H9 (cell line): ENCODE measurements at regions not wholly inside any gene's neighbourhood (a gene's known extent, or its start where the extent isn't known, plus 50 kb on each side); places are given as distances from the start of the nearest gene placed in this dataset.

ENCODE experiments used
- DNase-seq: peaks from one replicate; pipeline ENCODE4 v3.0.0-alpha.2; 2017
- H2AFZ ChIP-seq: one replicate; pipeline ENCODE4 v1.6.1; 2013; ENCODE audit warnings: mild to moderate bottlenecking, low read length, control low read depth, moderate library complexity
- H2AK5ac ChIP-seq: 2 replicates; pipeline ENCODE4 v1.6.1; 2013; ENCODE audit warnings: low read length, control low read depth, mixed read lengths; ENCODE audit not compliant: insufficient read length
- H2BK120ac ChIP-seq: one replicate; pipeline ENCODE4 v1.6.1; 2013; ENCODE audit warnings: low read depth, mild to moderate bottlenecking, low read length, control low read depth, inconsistent platforms; ENCODE audit not compliant: poor library complexity, severe bottlenecking
- H2BK12ac ChIP-seq: 2 replicates; pipeline ENCODE4 v1.6.1; 2013; ENCODE audit warnings: low read length, control low read depth, mixed read lengths, low read depth; ENCODE audit not compliant: insufficient read length
- H2BK15ac ChIP-seq: 2 replicates; pipeline ENCODE4 v1.6.1; 2013; ENCODE audit warnings: low read depth, low read length, control low read depth
- H2BK20ac ChIP-seq: one replicate; pipeline ENCODE4 v1.6.1; 2013; ENCODE audit warnings: low read depth, mild to moderate bottlenecking, low read length, control low read depth, inconsistent platforms; ENCODE audit not compliant: poor library complexity, severe bottlenecking
- H2BK5ac ChIP-seq: 2 replicates; pipeline ENCODE4 v1.6.1; 2013; ENCODE audit warnings: low read length, control low read depth, mixed read lengths; ENCODE audit not compliant: insufficient read length
- H3K14ac ChIP-seq: 2 replicates; pipeline ENCODE4 v1.6.1; 2013; ENCODE audit warnings: low read length, control low read depth; ENCODE audit not compliant: insufficient read depth
- H3K18ac ChIP-seq: 2 replicates; pipeline ENCODE4 v1.6.1; 2013; ENCODE audit warnings: low read depth, mild to moderate bottlenecking, mixed read lengths, low read length, control low read depth; ENCODE audit not compliant: insufficient read length
- H3K23ac ChIP-seq: 2 replicates; pipeline ENCODE4 v1.6.1; 2013; ENCODE audit warnings: low read length, control low read depth, mixed read lengths, low read depth; ENCODE audit not compliant: insufficient read length
- H3K23me2 ChIP-seq: 2 replicates; pipeline ENCODE4 v1.6.1; 2013; ENCODE audit warnings: low read depth, mild to moderate bottlenecking, mixed read lengths, low read length, control low read depth; ENCODE audit not compliant: insufficient read length, poor library complexity, severe bottlenecking
- H3K27ac ChIP-seq: 2 replicates; pipeline ENCODE4 v1.5.1; 2013; ENCODE audit warnings: low read length, control low read depth, mixed read lengths, low read depth; ENCODE audit not compliant: insufficient read length
- H3K27me3 ChIP-seq: 2 replicates; pipeline ENCODE4 v1.6.1; 2013; ENCODE audit warnings: low read length, control low read depth, inconsistent platforms; ENCODE audit not compliant: insufficient read depth
- H3K4ac ChIP-seq: 2 replicates; pipeline ENCODE4 v1.6.1; 2013; ENCODE audit warnings: low read depth, mild to moderate bottlenecking, control low read depth, inconsistent platforms, low read length, moderate library complexity
- H3K4me1 ChIP-seq: 2 replicates; pipeline ENCODE4 v1.6.1; 2013; ENCODE audit warnings: low read length, control low read depth, inconsistent platforms; ENCODE audit not compliant: insufficient read depth
- H3K4me2 ChIP-seq: 2 replicates; pipeline ENCODE4 v1.6.1; 2013; ENCODE audit warnings: low read length, control low read depth, mixed read lengths; ENCODE audit not compliant: insufficient read length, insufficient read depth
- H3K56ac ChIP-seq: 2 replicates; pipeline ENCODE4 v1.6.1; 2013; ENCODE audit warnings: low read depth, mild to moderate bottlenecking, mixed read lengths, low read length, control low read depth; ENCODE audit not compliant: insufficient read length
- H3K79me1 ChIP-seq: 2 replicates; pipeline ENCODE4 v1.6.1; 2013; ENCODE audit warnings: low read depth, mild to moderate bottlenecking, moderate library complexity, low read length, control low read depth, inconsistent platforms; ENCODE audit not compliant: insufficient read depth, poor library complexity, severe bottlenecking
- H3K79me2 ChIP-seq: 2 replicates; pipeline ENCODE4 v1.6.1; 2013; ENCODE audit warnings: low read length, control low read depth, inconsistent platforms; ENCODE audit not compliant: insufficient read depth
- H3K9ac ChIP-seq: 2 replicates; pipeline ENCODE4 v1.6.1; 2013; ENCODE audit warnings: low read length, control low read depth, mixed read lengths; ENCODE audit not compliant: insufficient read length; ENCODE audit errors: extremely low read depth
- H3K9me3 ChIP-seq: one replicate; pipeline ENCODE4 v1.6.1; 2013; ENCODE audit warnings: low read depth, low read length, inconsistent platforms; ENCODE audit not compliant: control insufficient read depth
- H3T11ph ChIP-seq: one replicate; pipeline ENCODE4 v1.6.1; 2013; ENCODE audit warnings: mild to moderate bottlenecking, low read length, control low read depth, inconsistent platforms
- H4K20me1 ChIP-seq: one replicate; pipeline ENCODE4 v1.6.1; 2013; ENCODE audit not compliant: control insufficient read depth, insufficient read length, insufficient read depth
- H4K5ac ChIP-seq: 2 replicates; pipeline ENCODE4 v1.6.1; 2013; ENCODE audit warnings: low read depth, mild to moderate bottlenecking, mixed read lengths, low read length, control low read depth; ENCODE audit not compliant: insufficient read length
- H4K8ac ChIP-seq: replicated peaks from 2 replicates; pipeline ENCODE4 v1.6.1; 2013; ENCODE audit warnings: low read length, control low read depth, mixed read lengths, low read depth; ENCODE audit not compliant: insufficient read length
- H4K91ac ChIP-seq: 2 replicates; pipeline ENCODE4 v1.6.1; 2013; ENCODE audit warnings: low read depth, mild to moderate bottlenecking, moderate library complexity, mixed read lengths, low read length, control low read depth; ENCODE audit not compliant: insufficient read length
- H3K27ac Mint-ChIP-seq, 3 experiments: 2 replicates in 2 of 3; 3 replicates in 1 of 3; pipeline ENCODE4 v1.8.0; 2020 to 2021; ENCODE audit warnings: mixed read lengths in 3 of 3, mild to moderate bottlenecking in 1 of 3, moderate library complexity in 1 of 3
- H3K27me3 Mint-ChIP-seq: 2 replicates; pipeline ENCODE4 v1.8.0; 2021; ENCODE audit warnings: low read depth, mild to moderate bottlenecking, moderate library complexity, mixed read lengths
- H3K36me3 Mint-ChIP-seq, 3 experiments: 2 replicates in 2 of 3; 3 replicates in 1 of 3; pipeline ENCODE4 v1.8.0; 2020 to 2021; ENCODE audit warnings: low read depth in 3 of 3, mixed read lengths in 3 of 3; ENCODE audit not compliant: insufficient read depth in 1 of 3
- H3K4me1 Mint-ChIP-seq, 2 experiments: 2 replicates each; pipeline ENCODE4 v1.8.0; 2020; ENCODE audit warnings: mixed read lengths in 2 of 2
- H3K4me3 Mint-ChIP-seq, 2 experiments: 2 replicates in 1 of 2; 3 replicates in 1 of 2; pipeline ENCODE4 v1.8.0; 2020 to 2021; ENCODE audit warnings: mild to moderate bottlenecking in 2 of 2, mixed read lengths in 2 of 2, moderate library complexity in 1 of 2
- H3K9me3 Mint-ChIP-seq, 2 experiments: 2 replicates in 1 of 2; 3 replicates in 1 of 2; pipeline ENCODE4 v1.8.0; 2020; ENCODE audit warnings: mild to moderate bottlenecking in 2 of 2, mixed read lengths in 2 of 2, moderate library complexity in 1 of 2
- CTCF ChIP-seq: fragments of 200-600 bp; sonication (generic); conservative IDR thresholded peaks from 3 replicates; pipeline ENCODE4 v1.8.0; 2021; ENCODE audit warnings: antibody characterized with exemption, mild to moderate bottlenecking
- WGBS: extraction: QIAGEN DNeasy Blood & Tissue Kit; methylation state at CpG from one replicate; pipeline ENCODE4 v1.1.7; 2013; ENCODE audit warnings: missing lambda C conversion rate, low lambda C conversion rate, mixed read lengths; ENCODE audit not compliant: insufficient read length; ENCODE audit errors: extremely low coverage; 5-methylcytosine and 5-hydroxymethylcytosine counted together

GRCh38 chr4:24060932-24061331 is 171.1 kb upstream of the PPARGC1A start:
- no peak overlapping the region for H3K23ac ChIP-seq
- Mint-ChIP-seq H3K27ac (no peak overlapping the region), H3K9me3 (no peaks in the 10 kb centered on the region), H3K4me3 (no peak overlapping the region), H3K4me1 (no peaks in the 10 kb centered on the region), H3K36me3 (no peaks in the 10 kb centered on the region; a peak in 1 of 7 replicates), H3K27me3 (peaks cover 2% of the 10 kb centered on the region; the same call in 1 of the 2 replicates)
- H3K4me2 ChIP-seq: no peak overlapping the region
- H3K4ac ChIP-seq: no peak overlapping the region
- no peak overlapping the region for H3K9ac ChIP-seq
- WGBS: no CpG with 5 or more reads among the region's 3 CpGs
- no peak overlapping the region for H2BK12ac ChIP-seq
- H2AFZ ChIP-seq: no peak overlapping the region
- no peaks in the 10 kb centered on the region for H3K9me3 ChIP-seq
- TF ChIP-seq CTCF: no peak; the same call in 2 of the 3 replicates
- H3T11ph ChIP-seq: no peak overlapping the region
- no peak overlapping the region for H3K14ac ChIP-seq
- no peak overlapping the region for H2BK5ac ChIP-seq
- no peak overlapping the region for H2BK20ac ChIP-seq
- H3K56ac ChIP-seq: no peak overlapping the region
- H3K79me2 ChIP-seq: no peaks in the 10 kb centered on the region
- no peaks in the 10 kb centered on the region for H3K79me1 ChIP-seq
- no peak overlapping the region for H3K27ac ChIP-seq
- no peak overlapping the region for H4K8ac ChIP-seq
- no peak overlapping the region for H2BK120ac ChIP-seq
- DNase-seq: no peak
- no peak overlapping the region for H4K5ac ChIP-seq
- H3K23me2 ChIP-seq: no peaks in the 10 kb centered on the region
- no peaks in the 10 kb centered on the region for H3K4me1 ChIP-seq
- no peak overlapping the region for H2AK5ac ChIP-seq
- H4K20me1 ChIP-seq: no peaks in the 10 kb centered on the region
- no peaks in the 10 kb centered on the region for H3K27me3 ChIP-seq
- H3K18ac ChIP-seq: no peak overlapping the region
- no peak overlapping the region for H4K91ac ChIP-seq
- H2BK15ac ChIP-seq: no peak overlapping the region
